ENCODE measurements at regions not wholly inside any gene's neighbourhood (a gene's known extent, or its start where the extent isn't known, plus 50 kb on each side); places are given as distances from the start of the nearest gene placed in this dataset.

DNA sequence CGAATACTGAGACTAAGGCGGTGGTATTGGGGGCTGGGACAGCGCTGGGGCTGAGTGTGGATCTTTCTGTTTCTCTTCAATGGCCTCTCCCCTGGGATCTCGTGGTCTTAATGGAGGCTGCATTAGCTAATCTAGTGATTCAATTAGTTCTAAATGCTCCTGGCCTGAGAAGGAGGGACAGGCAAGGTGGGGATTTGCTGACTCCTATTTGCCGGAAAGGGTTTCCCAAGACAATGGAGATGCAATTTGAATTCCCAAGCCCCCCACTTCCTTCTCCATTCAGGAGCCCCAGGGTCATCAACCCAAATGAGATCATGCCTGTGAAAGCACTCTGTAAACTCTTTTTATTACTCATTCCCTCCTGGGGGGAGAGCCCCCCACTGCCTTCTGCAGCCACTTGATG, 111.7 kb upstream of the PLXNA4 start:
- no peak overlapping the region for H3K4me3 ChIP-seq (ENCODE audit: low read depth in 1 of 2, low read length in 2 of 2)
- H3K9me3 ChIP-seq (ENCODE audit: insufficient read depth, low read length, severe bottlenecking), result peaks cover 5% of the 10 kb centered on the region
- H3K9ac ChIP-seq (ENCODE audit: low read depth, low read length), result no peak overlapping the region
- H3K4me2 ChIP-seq (ENCODE audit: insufficient read depth, low read length), result no peak overlapping the region
- H3K79me2 ChIP-seq (ENCODE audit: insufficient read depth, low read length), result no peaks in the 10 kb centered on the region
- no peak overlapping the region for H2AFZ ChIP-seq (ENCODE audit: low read depth, low read length)
- H3K27me3 ChIP-seq (ENCODE audit: insufficient read depth, low read length, poor library complexity), result no peaks in the 10 kb centered on the region
- H3K27ac ChIP-seq (ENCODE audit: low read length), result no peak overlapping the region
- no peaks in the 10 kb centered on the region for H4K20me1 ChIP-seq (ENCODE audit: insufficient read depth, low read length)
- no peaks in the 10 kb centered on the region for H3K4me1 ChIP-seq (ENCODE audit: insufficient read depth, low read length)
- TF ChIP-seq CTCF (IDR thresholded peaks at IDR 0.05; ENCODE audit: borderline replicate concordance, extremely low read depth, low read length, poor library complexity, severe bottlenecking) (no peak), EZH2 (IDR thresholded peaks at IDR 0.05; ENCODE audit: borderline replicate concordance, low read depth, low read length, severe bottlenecking) (no peak)
- ATAC-seq (ENCODE audit: insufficient read depth, low read depth) (no peak), DNase-seq (no peak)
- no peaks in the 10 kb centered on the region for H3K36me3 ChIP-seq (ENCODE audit: insufficient read depth, low read length)

DNA sequence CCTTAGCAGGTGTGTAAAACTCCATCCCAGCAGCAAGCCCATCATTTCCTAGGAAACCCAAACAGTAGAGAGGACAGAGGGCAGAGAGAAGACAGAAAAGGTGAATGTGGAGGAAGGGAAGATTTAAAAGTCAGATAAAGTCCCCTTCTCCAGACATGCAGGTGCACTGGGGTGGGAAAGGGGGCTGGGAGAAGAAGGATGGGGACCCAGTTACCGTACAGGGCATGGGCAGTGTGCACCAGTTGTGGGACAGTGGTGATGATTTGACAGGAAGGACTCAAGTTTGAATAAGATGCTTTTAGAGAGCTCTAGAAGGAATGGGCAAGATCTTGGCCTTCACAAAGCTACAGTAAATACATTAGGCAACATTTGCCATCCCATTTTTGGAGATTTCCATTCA, 110.7 kb upstream of the PLXNA4 start:
- H3K27me3 ChIP-seq (ENCODE audit: insufficient read depth, low read length, poor library complexity), result no peaks in the 10 kb centered on the region
- H3K4me1 ChIP-seq (ENCODE audit: insufficient read depth, low read length), result no peaks in the 10 kb centered on the region
- H3K4me3 ChIP-seq (ENCODE audit: low read depth in 1 of 2, low read length in 2 of 2), result no peak overlapping the region
- no peak overlapping the region for H2AFZ ChIP-seq (ENCODE audit: low read depth, low read length)
- no peaks in the 10 kb centered on the region for H3K79me2 ChIP-seq (ENCODE audit: insufficient read depth, low read length)
- H3K36me3 ChIP-seq (ENCODE audit: insufficient read depth, low read length), result no peaks in the 10 kb centered on the region
- H3K27ac ChIP-seq (ENCODE audit: low read length), result no peak overlapping the region
- no peak for DNase-seq
- H3K9me3 ChIP-seq (ENCODE audit: insufficient read depth, low read length, severe bottlenecking), result peaks cover 5% of the 10 kb centered on the region
- no peak for ATAC-seq (ENCODE audit: insufficient read depth, low read depth)
- H3K4me2 ChIP-seq (ENCODE audit: insufficient read depth, low read length), result no peak overlapping the region
- H3K9ac ChIP-seq (ENCODE audit: low read depth, low read length), result no peak overlapping the region
- no peak for TF ChIP-seq CTCF (IDR thresholded peaks at IDR 0.05; ENCODE audit: borderline replicate concordance, extremely low read depth, low read length, poor library complexity, severe bottlenecking)
- no peak for TF ChIP-seq EZH2 (IDR thresholded peaks at IDR 0.05; ENCODE audit: borderline replicate concordance, low read depth, low read length, severe bottlenecking)
- no peaks in the 10 kb centered on the region for H4K20me1 ChIP-seq (ENCODE audit: insufficient read depth, low read length)

DNA sequence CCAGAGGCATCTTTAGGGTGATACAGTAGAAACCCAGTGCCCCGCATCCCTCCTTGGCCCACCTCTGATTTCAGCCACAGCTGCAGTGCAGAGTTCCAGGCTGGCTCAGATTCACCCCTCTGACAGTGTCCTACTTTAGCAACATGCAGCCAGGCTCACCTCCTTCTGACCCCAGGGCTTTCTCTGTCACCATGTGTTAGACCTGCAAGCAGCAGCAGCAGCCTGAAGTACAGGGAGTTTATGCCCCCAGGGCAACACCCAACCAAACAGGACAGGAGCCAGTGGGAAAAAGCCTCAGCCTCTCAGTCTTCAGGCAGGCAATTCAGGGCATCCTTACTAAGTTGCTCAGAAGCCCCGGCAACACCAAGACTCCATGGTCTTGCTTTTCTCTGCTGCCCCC, 109.0 kb upstream of the PLXNA4 start:
- Histone ChIP-seq H3K4me1 (ENCODE audit: insufficient read depth, low read length) (no peaks in the 10 kb centered on the region), H3K79me2 (ENCODE audit: insufficient read depth, low read length) (no peaks in the 10 kb centered on the region), H4K20me1 (ENCODE audit: insufficient read depth, low read length) (no peaks in the 10 kb centered on the region), H3K4me3 (ENCODE audit: low read depth in 1 of 2, low read length in 2 of 2) (no peak overlapping the region), H3K27ac (ENCODE audit: low read length) (no peak overlapping the region), H3K9ac (ENCODE audit: low read depth, low read length) (no peak overlapping the region), H3K27me3 (ENCODE audit: insufficient read depth, low read length, poor library complexity) (no peaks in the 10 kb centered on the region), H3K9me3 (ENCODE audit: insufficient read depth, low read length, severe bottlenecking) (peaks cover 5% of the 10 kb centered on the region), H3K36me3 (ENCODE audit: insufficient read depth, low read length) (no peaks in the 10 kb centered on the region), H3K4me2 (ENCODE audit: insufficient read depth, low read length) (no peak overlapping the region), H2AFZ (ENCODE audit: low read depth, low read length) (no peak overlapping the region)
- no peak for TF ChIP-seq EZH2 (IDR thresholded peaks at IDR 0.05; ENCODE audit: borderline replicate concordance, low read depth, low read length, severe bottlenecking)
- no peak for TF ChIP-seq CTCF (IDR thresholded peaks at IDR 0.05; ENCODE audit: borderline replicate concordance, extremely low read depth, low read length, poor library complexity, severe bottlenecking)
- no peak for DNase-seq
- no peak for ATAC-seq (ENCODE audit: insufficient read depth, low read depth)

Data from DND-41 (cell line).